ENCODE measurements at regions not wholly inside any gene's neighbourhood (a gene's known extent, or its start where the extent isn't known, plus 50 kb on each side); places are given as distances from the start of the nearest gene placed in this dataset.

DNA sequence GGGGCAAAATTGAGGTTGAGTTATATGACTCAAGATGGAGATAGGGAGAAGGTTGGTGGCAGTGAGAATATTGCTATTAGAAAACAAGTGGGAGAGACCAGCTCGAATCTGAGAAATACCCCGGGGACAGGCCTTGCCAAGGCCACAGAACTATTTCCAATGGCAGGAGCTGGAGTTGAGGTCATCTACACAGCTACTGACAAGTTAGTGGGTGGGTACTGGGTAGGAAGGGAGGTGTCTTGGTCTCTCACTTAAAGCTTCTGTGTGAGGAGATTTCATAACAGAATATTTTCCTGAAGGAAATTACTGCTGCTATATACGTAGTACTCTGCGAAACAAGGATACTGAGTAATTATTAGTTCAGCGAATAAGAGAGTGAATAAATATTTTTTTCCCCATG is 69.4 kb upstream of the ITPRID2 start:
- TF ChIP-seq GATA2 (IDR thresholded peaks at IDR 0.05; ENCODE audit: low read depth, low read length) (no peak), GATA3 (IDR thresholded peaks at IDR 0.05; ENCODE audit: low read depth, low read length) (no peak)

DNA sequence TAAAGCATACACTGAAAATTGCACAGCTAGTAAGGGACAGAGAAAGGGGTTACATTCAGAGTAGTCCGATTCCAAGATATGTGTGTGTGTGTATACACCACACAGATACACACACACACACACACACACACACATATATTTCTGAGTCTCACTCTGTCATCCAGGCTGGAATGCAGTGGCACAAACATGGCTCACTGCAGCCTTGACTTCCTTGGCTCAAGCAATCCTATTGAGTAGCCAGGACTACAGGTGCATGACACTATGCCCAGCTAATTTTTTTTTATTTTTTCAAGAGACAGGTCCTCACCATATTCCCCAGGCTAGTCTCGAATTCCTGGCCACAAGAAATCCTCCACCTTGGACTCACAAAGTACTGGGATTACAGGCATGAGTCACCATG is 68.1 kb upstream of the ITPRID2 start:
- no peak for TF ChIP-seq GATA2 (IDR thresholded peaks at IDR 0.05; ENCODE audit: low read depth, low read length)
- TF ChIP-seq GATA3 (IDR thresholded peaks at IDR 0.05; ENCODE audit: low read depth, low read length): no peak

DNA sequence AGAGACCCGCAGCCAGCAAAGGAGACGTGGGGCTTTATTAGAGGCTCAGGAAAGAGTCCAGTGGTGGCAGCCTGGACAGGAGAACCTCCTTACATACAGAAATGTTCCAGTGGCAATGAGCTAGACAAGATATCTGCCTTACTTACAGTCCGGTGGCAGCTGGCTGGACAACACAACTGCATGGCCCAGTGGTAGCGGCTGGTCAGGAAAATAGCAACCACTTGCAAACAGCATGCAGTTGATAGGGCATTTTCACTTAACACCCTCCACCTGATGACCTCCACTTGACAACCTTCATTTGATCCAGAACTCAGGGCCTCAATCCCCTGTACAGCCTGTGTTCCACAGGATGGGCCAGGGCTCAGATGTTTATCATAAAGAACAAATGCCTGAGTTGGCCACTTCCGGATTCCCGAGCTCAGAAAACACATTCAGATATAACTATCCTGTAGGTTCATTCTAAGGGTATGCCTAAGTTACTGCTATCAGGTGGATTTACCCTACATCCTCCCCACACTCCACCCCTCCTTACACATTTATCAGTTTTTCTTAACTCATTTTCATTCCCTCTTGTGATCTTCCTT is 63.3 kb upstream of the ITPRID2 start:
- TF ChIP-seq GATA2 (IDR thresholded peaks at IDR 0.05; ENCODE audit: low read depth, low read length) (no peak), GATA3 (IDR thresholded peaks at IDR 0.05; ENCODE audit: low read depth, low read length) (no peak)

GRCh38 chr2:181829230-181829629 is 62.3 kb upstream of the ITPRID2 start:
- TF ChIP-seq GATA3 (IDR thresholded peaks at IDR 0.05; ENCODE audit: low read depth, low read length) (no peak), GATA2 (IDR thresholded peaks at IDR 0.05; ENCODE audit: low read depth, low read length) (no peak)

DNA sequence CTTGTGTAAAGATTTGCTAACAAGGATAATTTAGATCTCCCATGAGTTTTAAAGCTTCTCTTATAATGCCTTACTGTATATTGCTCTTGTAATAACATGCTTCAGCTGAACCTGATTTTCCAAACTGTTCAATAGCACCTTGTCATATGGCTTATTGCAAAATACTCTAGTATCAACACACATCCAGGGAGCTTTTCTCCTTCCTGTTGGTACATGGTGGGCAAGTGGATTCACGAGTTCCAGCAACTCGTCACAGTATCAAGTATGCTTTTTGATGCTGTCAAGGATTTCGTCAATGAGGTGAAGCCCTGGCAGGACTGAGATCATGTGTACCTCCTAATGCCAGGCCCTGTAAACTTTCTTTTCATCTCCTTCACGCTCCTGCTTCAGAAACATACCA is 59.5 kb upstream of the ITPRID2 start:
- no peak for TF ChIP-seq GATA2 (IDR thresholded peaks at IDR 0.05; ENCODE audit: low read depth, low read length)
- no peak for TF ChIP-seq GATA3 (IDR thresholded peaks at IDR 0.05; ENCODE audit: low read depth, low read length)

DNA sequence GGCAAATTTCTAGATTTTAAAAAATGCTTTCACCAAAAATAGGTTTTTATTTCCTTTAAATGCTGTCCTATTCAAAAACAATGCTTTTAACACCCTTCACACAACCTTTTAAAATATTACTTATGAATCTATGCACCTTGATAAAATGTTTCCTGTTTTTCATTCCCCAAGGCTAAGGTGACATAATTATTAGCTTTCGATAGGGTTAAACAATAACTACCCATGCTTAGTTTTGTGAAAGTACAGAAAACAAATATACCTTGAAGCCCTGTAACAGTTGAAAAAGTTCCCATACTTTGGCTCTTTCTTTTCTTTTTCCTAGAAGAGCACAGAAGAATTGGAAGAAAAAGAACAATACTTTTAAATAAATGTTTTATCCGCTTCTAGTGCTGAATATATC is 54.9 kb upstream of the ITPRID2 start:
- TF ChIP-seq GATA2 (IDR thresholded peaks at IDR 0.05; ENCODE audit: low read depth, low read length) (no peak), GATA3 (IDR thresholded peaks at IDR 0.05; ENCODE audit: low read depth, low read length) (no peak)

DNA sequence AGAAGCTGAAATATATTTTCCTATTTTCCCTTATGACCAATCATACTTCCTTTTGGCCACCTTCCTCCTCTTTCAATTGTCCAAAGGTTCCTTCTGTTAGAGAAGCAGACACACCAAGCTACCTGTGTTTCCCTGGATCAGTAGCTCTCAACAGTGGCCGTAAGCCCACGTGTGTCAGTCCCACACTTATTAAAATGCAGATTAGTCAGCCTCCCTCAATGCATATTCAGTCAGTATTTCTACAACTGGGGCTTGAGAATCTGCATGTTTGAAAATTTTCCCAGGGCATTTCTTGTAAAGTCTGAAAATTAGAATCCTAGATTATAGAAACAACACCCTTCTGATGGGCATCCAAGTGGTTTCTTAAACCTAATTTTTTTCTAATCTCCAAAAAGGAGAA is 54.0 kb upstream of the ITPRID2 start:
- TF ChIP-seq GATA3 (IDR thresholded peaks at IDR 0.05; ENCODE audit: low read depth, low read length) (no peak), GATA2 (IDR thresholded peaks at IDR 0.05; ENCODE audit: low read depth, low read length) (no peak)

GRCh38 chr2:181839811-181840210 is 51.7 kb upstream of the ITPRID2 start:
- TF ChIP-seq GATA3 (IDR thresholded peaks at IDR 0.05; ENCODE audit: low read depth, low read length) (no peak), GATA2 (IDR thresholded peaks at IDR 0.05; ENCODE audit: low read depth, low read length) (no peak)

DNA sequence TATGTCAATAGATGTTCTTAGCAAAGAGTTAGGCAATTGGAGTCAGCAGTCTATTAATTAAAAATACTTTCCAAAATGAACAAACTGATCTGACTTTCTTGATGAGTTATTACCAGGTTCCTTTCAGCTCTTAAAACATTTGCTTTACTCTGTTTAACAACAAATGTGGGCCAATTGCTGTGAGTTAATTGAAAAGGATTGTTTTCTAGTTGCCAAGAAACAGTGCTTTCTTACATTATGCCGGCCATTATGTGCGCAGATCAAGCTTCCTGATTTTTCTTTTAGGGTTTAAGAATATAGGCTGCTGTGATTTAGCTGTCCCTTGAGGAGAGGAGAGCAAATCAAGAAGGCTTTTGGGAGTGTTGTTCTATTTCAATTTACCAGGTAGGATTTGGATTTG is 50.5 kb upstream of the ITPRID2 start:
- no peak for TF ChIP-seq GATA3 (IDR thresholded peaks at IDR 0.05; ENCODE audit: low read depth, low read length)
- no peak for TF ChIP-seq GATA2 (IDR thresholded peaks at IDR 0.05; ENCODE audit: low read depth, low read length)
